Ascending aorta (tissue), 2 donors: ENCODE measurements at regions not wholly inside any gene's neighbourhood (a gene's known extent, or its start where the extent isn't known, plus 50 kb on each side); places are given as distances from the start of the nearest gene placed in this dataset.
"Not testable (repeated sequence)": the region's sequence is repeated elsewhere in the genome, so short reads cannot be mapped to it uniquely, and the experiment has no call there.

Experiments
- DNase-seq, 2 donors: peaks; one replicate each; pipeline ENCODE4 v3.0.0-alpha.2; 2019; ENCODE audit warnings: low spot score in 2 of 2
- H3K27ac ChIP-seq, 2 donors: fragments of 200-600 bp; sonication (generic); one replicate each; pipeline ENCODE4 v1.5.1; 2016 to 2017; ENCODE audit warnings: mild to moderate bottlenecking in 1 of 2
- H3K27me3 ChIP-seq: fragments of 200-600 bp; sonication (generic); one replicate; pipeline ENCODE4 v1.5.1; 2017
- H3K36me3 ChIP-seq, 2 donors: fragments of 200-600 bp; sonication (generic); one replicate each; pipeline ENCODE4 v1.5.1; 2016
- H3K4me1 ChIP-seq, 2 donors: fragments of 200-600 bp; sonication (generic); one replicate each; pipeline ENCODE4 v1.5.1; 2016 to 2017; ENCODE audit warnings: mild to moderate bottlenecking in 1 of 2
- H3K4me3 ChIP-seq, 2 donors: fragments of 200-600 bp; sonication (generic); one replicate each; pipeline ENCODE4 v1.5.1; 2016 to 2017; ENCODE audit warnings: mild to moderate bottlenecking in 1 of 2
- H3K9me3 ChIP-seq, 2 donors: fragments of 200-600 bp; sonication (generic); one replicate each; pipeline ENCODE4 v1.5.1; 2016
- CTCF ChIP-seq, 3 experiments: fragments of 200-600 bp in 2 of 3; fragments of 450-650 bp in 1 of 3; sonication (generic) in 2 of 3; IDR thresholded peaks; one replicate each; pipeline ENCODE4 v1.5.1; 2016 to 2019; ENCODE audit warnings: antibody characterized with exemption in 3 of 3, mild to moderate bottlenecking in 1 of 3, moderate library complexity in 1 of 3
- intact Hi-C: fragments of 100-400 bp; cut with DNase I; formaldehyde crosslinking; loops from one replicate; pipeline ENCODE4 v1.15.1; 2023

- intact Hi-C loops = no loop called here
- Histone ChIP-seq H3K9me3 (no peaks in the 10 kb centered on the region), H3K36me3 (no peaks in the 10 kb centered on the region), H3K27ac (no peak overlapping the region), H3K4me1 (no peaks in the 10 kb centered on the region), H3K27me3 (no peaks in the 10 kb centered on the region), H3K4me3 (no peak overlapping the region)
- DNase-seq = no peak
- TF ChIP-seq CTCF (IDR thresholded peaks at IDR 0.05) = no peak
These were observed 147.7 kb upstream of the WSCD1 start for GRCh38 chr17:5922476-5922875.

GRCh38 chr17:5929721-5930120, 140.5 kb upstream of the WSCD1 start:
- Histone ChIP-seq H3K36me3 (no peaks in the 10 kb centered on the region), H3K4me3 (no peak overlapping the region), H3K27ac (no peak overlapping the region), H3K27me3 (no peaks in the 10 kb centered on the region), H3K4me1 (no peaks in the 10 kb centered on the region), H3K9me3 (no peaks in the 10 kb centered on the region)
- TF ChIP-seq CTCF (IDR thresholded peaks at IDR 0.05) = no peak
- intact Hi-C loops = no loop called here
- no peak for DNase-seq

GRCh38 chr17:5930555-5930954, 139.6 kb upstream of the WSCD1 start:
- H3K27me3 ChIP-seq, H3K27ac ChIP-seq, H3K4me1 ChIP-seq, H3K36me3 ChIP-seq, H3K4me3 ChIP-seq, DNase-seq, intact Hi-C loops, H3K9me3 ChIP-seq: not testable (repeated sequence)

- Histone ChIP-seq H3K9me3 (no peaks in the 10 kb centered on the region), H3K4me1 (no peaks in the 10 kb centered on the region), H3K27ac (no peak overlapping the region), H3K4me3 (no peak overlapping the region), H3K27me3 (no peaks in the 10 kb centered on the region), H3K36me3 (no peaks in the 10 kb centered on the region)
- no peak for TF ChIP-seq CTCF (IDR thresholded peaks at IDR 0.05)
- no peak for DNase-seq
- intact Hi-C loops = no loop called here
These were observed 138.6 kb upstream of the WSCD1 start for GRCh38 chr17:5931616-5932015.

GRCh38 chr17:5933430-5933829, 136.7 kb upstream of the WSCD1 start:
- TF ChIP-seq CTCF (IDR thresholded peaks at IDR 0.05) = no peak
- Histone ChIP-seq H3K9me3 (no peaks in the 10 kb centered on the region), H3K27me3 (no peaks in the 10 kb centered on the region), H3K27ac (no peak overlapping the region), H3K4me3 (no peak overlapping the region), H3K4me1 (no peaks in the 10 kb centered on the region), H3K36me3 (no peaks in the 10 kb centered on the region)
- no peak for DNase-seq
- intact Hi-C loops = no loop called here

GRCh38 chr17:5941258-5941657, 128.9 kb upstream of the WSCD1 start:
- no peak overlapping the region for H3K4me3 ChIP-seq
- no peaks in the 10 kb centered on the region for H3K4me1 ChIP-seq
- H3K9me3 ChIP-seq = no peaks in the 10 kb centered on the region
- no peaks in the 10 kb centered on the region for H3K27me3 ChIP-seq
- no peak for TF ChIP-seq CTCF (IDR thresholded peaks at IDR 0.05)
- DNase-seq = no peak
- intact Hi-C loops = no loop called here
- no peak overlapping the region for H3K27ac ChIP-seq
- no peaks in the 10 kb centered on the region for H3K36me3 ChIP-seq
